ENCODE measurements at regions not wholly inside any gene's neighbourhood (a gene's known extent, or its start where the extent isn't known, plus 50 kb on each side); places are given as distances from the start of the nearest gene placed in this dataset.

GRCh38 chr16:60261425-60261824 lies 1527.3 kb upstream of the GOT2 start:
- TF ChIP-seq GATA2 (IDR thresholded peaks at IDR 0.05; ENCODE audit: low read depth, low read length), result no peak
- TF ChIP-seq GATA3 (IDR thresholded peaks at IDR 0.05; ENCODE audit: low read depth, low read length), result no peak

Data from SH-SY5Y (cell line).